Effector memory CD8-positive, alpha-beta T cell (primary cell): ENCODE measurements at regions not wholly inside any gene's neighbourhood (a gene's known extent, or its start where the extent isn't known, plus 50 kb on each side); places are given as distances from the start of the nearest gene placed in this dataset.

ENCODE experiments used
- ATAC-seq: fragments of 150-1000 bp; cut with Tn5 transposase; replicated peaks from 2 replicates; pipeline ENCODE4 v1.10.0; 2021; ENCODE audit warnings: mild to moderate bottlenecking, moderate library complexity
- DNase-seq, 3 experiments: peaks; one replicate each; pipeline ENCODE4 v3.0.0; 2021
- H3K27ac Mint-ChIP-seq, 2 donors: one replicate each; pipeline ENCODE4 v1.8.0; 2022; ENCODE audit warnings: mild to moderate bottlenecking in 2 of 2, mixed read lengths in 2 of 2, moderate library complexity in 2 of 2
- H3K27me3 Mint-ChIP-seq, 2 donors: one replicate each; pipeline ENCODE4 v1.8.0; 2022; ENCODE audit warnings: mixed read lengths in 2 of 2
- H3K36me3 Mint-ChIP-seq: one replicate; pipeline ENCODE4 v1.8.0; 2022; ENCODE audit warnings: mild to moderate bottlenecking, moderate library complexity, mixed read lengths; ENCODE audit not compliant: insufficient read depth
- H3K4me1 Mint-ChIP-seq, 2 donors: one replicate each; pipeline ENCODE4 v1.8.0; 2022; ENCODE audit warnings: low read depth in 2 of 2, mixed read lengths in 2 of 2
- H3K4me3 Mint-ChIP-seq, 2 donors: one replicate each; pipeline ENCODE4 v1.8.0; 2022; ENCODE audit warnings: mild to moderate bottlenecking in 2 of 2, mixed read lengths in 2 of 2, moderate library complexity in 2 of 2
- H3K9me3 Mint-ChIP-seq, 2 donors: one replicate each; pipeline ENCODE4 v1.8.0; 2022; ENCODE audit warnings: mixed read lengths in 2 of 2

GRCh38 chr2:105526000-105526925, 127.4 kb upstream of the FHL2 start:
- no peak for DNase-seq
- H3K27ac Mint-ChIP-seq: no peak overlapping the region
- no peaks in the 10 kb centered on the region for H3K9me3 Mint-ChIP-seq
- peaks cover 13 to 28% of the 10 kb centered on the region in 2 donors for H3K27me3 Mint-ChIP-seq
- no peaks in the 10 kb centered on the region for H3K4me1 Mint-ChIP-seq
- no peak for ATAC-seq
- no peak overlapping the region for H3K4me3 Mint-ChIP-seq
- H3K36me3 Mint-ChIP-seq: no peaks in the 10 kb centered on the region

GRCh38 chr2:105525201-105525600, 126.3 kb upstream of the FHL2 start:
- H3K27ac Mint-ChIP-seq: no peak overlapping the region
- no peak for DNase-seq
- no peaks in the 10 kb centered on the region for H3K4me1 Mint-ChIP-seq
- ATAC-seq: no peak
- H3K36me3 Mint-ChIP-seq: no peaks in the 10 kb centered on the region
- H3K4me3 Mint-ChIP-seq: no peak overlapping the region
- peaks cover 8 to 28% of the 10 kb centered on the region in 2 donors for H3K27me3 Mint-ChIP-seq
- H3K9me3 Mint-ChIP-seq: no peaks in the 10 kb centered on the region

- ATAC-seq (no peak), DNase-seq (no peak)
- H3K36me3 Mint-ChIP-seq: peaks cover 4% of the 10 kb centered on the region
- no peak overlapping the region for H3K27ac Mint-ChIP-seq
- H3K27me3 Mint-ChIP-seq: peaks cover 8 to 35% of the 10 kb centered on the region in 2 donors
- H3K4me3 Mint-ChIP-seq: no peak overlapping the region
- H3K9me3 Mint-ChIP-seq: no peaks in the 10 kb centered on the region
- no peaks in the 10 kb centered on the region for H3K4me1 Mint-ChIP-seq
Measured at GRCh38 chr2:105522645-105523044, 123.8 kb upstream of the FHL2 start.

- no peak for ATAC-seq
Measured at GRCh38 chr2:105521616-105522015, 122.8 kb upstream of the FHL2 start.

GRCh38 chr2:105521176-105521575, 122.3 kb upstream of the FHL2 start:
- H3K27ac Mint-ChIP-seq: no peak overlapping the region
- peaks cover 4% of the 10 kb centered on the region for H3K36me3 Mint-ChIP-seq
- H3K4me1 Mint-ChIP-seq: no peaks in the 10 kb centered on the region
- no peaks in the 10 kb centered on the region for H3K9me3 Mint-ChIP-seq
- ATAC-seq: no peak
- H3K4me3 Mint-ChIP-seq: no peak overlapping the region
- no peak for DNase-seq
- H3K27me3 Mint-ChIP-seq: peaks cover 11 to 33% of the 10 kb centered on the region in 2 donors

More at GRCh38 chr2:105521616-105522015, 122.8 kb upstream of the FHL2 start:
- no peak overlapping the region for H3K27ac Mint-ChIP-seq
- peaks cover 4% of the 10 kb centered on the region for H3K36me3 Mint-ChIP-seq
- H3K27me3 Mint-ChIP-seq: peaks cover 11 to 29% of the 10 kb centered on the region in 2 donors
- H3K4me3 Mint-ChIP-seq: no peak overlapping the region
- no peak for DNase-seq
- H3K4me1 Mint-ChIP-seq: no peaks in the 10 kb centered on the region
- no peaks in the 10 kb centered on the region for H3K9me3 Mint-ChIP-seq

GRCh38 chr2:105519516-105519915, 120.7 kb upstream of the FHL2 start:
- Mint-ChIP-seq H3K4me3 (no peak overlapping the region), H3K9me3 (no peaks in the 10 kb centered on the region), H3K27me3 (peaks cover 17 to 37% of the 10 kb centered on the region in 2 donors), H3K27ac (no peak overlapping the region), H3K4me1 (no peaks in the 10 kb centered on the region), H3K36me3 (peaks cover 4% of the 10 kb centered on the region)
- ATAC-seq: no peak
- no peak for DNase-seq

- H3K4me1 Mint-ChIP-seq: no peaks in the 10 kb centered on the region
- H3K36me3 Mint-ChIP-seq: peaks cover 4% of the 10 kb centered on the region
- H3K4me3 Mint-ChIP-seq: no peak overlapping the region
- no peak overlapping the region for H3K27ac Mint-ChIP-seq
- DNase-seq (no peak), ATAC-seq (no peak)
- H3K9me3 Mint-ChIP-seq: no peaks in the 10 kb centered on the region
- H3K27me3 Mint-ChIP-seq: peaks cover 23 to 41% of the 10 kb centered on the region in 2 donors
Measured at GRCh38 chr2:105518897-105519296, 120.0 kb upstream of the FHL2 start.

- Mint-ChIP-seq H3K27me3 (peaks cover 29 to 47% of the 10 kb centered on the region in 2 donors), H3K27ac (no peak overlapping the region), H3K9me3 (no peaks in the 10 kb centered on the region), H3K4me1 (no peaks in the 10 kb centered on the region), H3K4me3 (no peak overlapping the region), H3K36me3 (peaks cover 4% of the 10 kb centered on the region)
- DNase-seq: no peak
- no peak for ATAC-seq
Measured at GRCh38 chr2:105517814-105518705, 119.2 kb upstream of the FHL2 start.

- H3K36me3 Mint-ChIP-seq: peaks cover 4% of the 10 kb centered on the region
- ATAC-seq: no peak
- no peak overlapping the region for H3K4me3 Mint-ChIP-seq
- H3K9me3 Mint-ChIP-seq: no peaks in the 10 kb centered on the region
- H3K27ac Mint-ChIP-seq: peak overlapping the region in 1 of 2 donors; percentile 41
- DNase-seq: no peak
- no peaks in the 10 kb centered on the region for H3K4me1 Mint-ChIP-seq
- peaks cover 45 to 48% of the 10 kb centered on the region in 2 donors for H3K27me3 Mint-ChIP-seq
Measured at GRCh38 chr2:105515581-105516415, 116.9 kb upstream of the FHL2 start.

- Mint-ChIP-seq H3K9me3 (no peaks in the 10 kb centered on the region), H3K27ac (no peak overlapping the region), H3K4me3 (no peak overlapping the region), H3K4me1 (no peaks in the 10 kb centered on the region), H3K27me3 (peaks cover 53 to 56% of the 10 kb centered on the region in 2 donors), H3K36me3 (peaks cover 4% of the 10 kb centered on the region)
- DNase-seq (no peak), ATAC-seq (no peak)
Measured at GRCh38 chr2:105514576-105514975, 115.7 kb upstream of the FHL2 start.

GRCh38 chr2:105510761-105511528, 112.1 kb upstream of the FHL2 start:
- H3K36me3 Mint-ChIP-seq: no peaks in the 10 kb centered on the region
- H3K27ac Mint-ChIP-seq: no peak overlapping the region

GRCh38 chr2:105509269-105510086, 110.6 kb upstream of the FHL2 start:
- Mint-ChIP-seq H3K36me3 (no peaks in the 10 kb centered on the region), H3K4me3 (no peak overlapping the region), H3K27me3 (peaks cover 42 to 54% of the 10 kb centered on the region in 2 donors), H3K9me3 (no peaks in the 10 kb centered on the region), H3K4me1 (no peaks in the 10 kb centered on the region), H3K27ac (no peak overlapping the region)
- DNase-seq (no peak), ATAC-seq (no peak)

More at GRCh38 chr2:105510761-105511528, 112.1 kb upstream of the FHL2 start:
- no peaks in the 10 kb centered on the region for H3K4me1 Mint-ChIP-seq
- DNase-seq: no peak
- H3K27me3 Mint-ChIP-seq: peaks cover 52 to 57% of the 10 kb centered on the region in 2 donors
- H3K9me3 Mint-ChIP-seq: no peaks in the 10 kb centered on the region
- no peak for ATAC-seq
- no peak overlapping the region for H3K4me3 Mint-ChIP-seq
